ENCODE measurements at regions not wholly inside any gene's neighbourhood (a gene's known extent, or its start where the extent isn't known, plus 50 kb on each side); places are given as distances from the start of the nearest gene placed in this dataset.
"Not testable (repeated sequence)": the region's sequence is repeated elsewhere in the genome, so short reads cannot be mapped to it uniquely, and the experiment has no call there.

DNA sequence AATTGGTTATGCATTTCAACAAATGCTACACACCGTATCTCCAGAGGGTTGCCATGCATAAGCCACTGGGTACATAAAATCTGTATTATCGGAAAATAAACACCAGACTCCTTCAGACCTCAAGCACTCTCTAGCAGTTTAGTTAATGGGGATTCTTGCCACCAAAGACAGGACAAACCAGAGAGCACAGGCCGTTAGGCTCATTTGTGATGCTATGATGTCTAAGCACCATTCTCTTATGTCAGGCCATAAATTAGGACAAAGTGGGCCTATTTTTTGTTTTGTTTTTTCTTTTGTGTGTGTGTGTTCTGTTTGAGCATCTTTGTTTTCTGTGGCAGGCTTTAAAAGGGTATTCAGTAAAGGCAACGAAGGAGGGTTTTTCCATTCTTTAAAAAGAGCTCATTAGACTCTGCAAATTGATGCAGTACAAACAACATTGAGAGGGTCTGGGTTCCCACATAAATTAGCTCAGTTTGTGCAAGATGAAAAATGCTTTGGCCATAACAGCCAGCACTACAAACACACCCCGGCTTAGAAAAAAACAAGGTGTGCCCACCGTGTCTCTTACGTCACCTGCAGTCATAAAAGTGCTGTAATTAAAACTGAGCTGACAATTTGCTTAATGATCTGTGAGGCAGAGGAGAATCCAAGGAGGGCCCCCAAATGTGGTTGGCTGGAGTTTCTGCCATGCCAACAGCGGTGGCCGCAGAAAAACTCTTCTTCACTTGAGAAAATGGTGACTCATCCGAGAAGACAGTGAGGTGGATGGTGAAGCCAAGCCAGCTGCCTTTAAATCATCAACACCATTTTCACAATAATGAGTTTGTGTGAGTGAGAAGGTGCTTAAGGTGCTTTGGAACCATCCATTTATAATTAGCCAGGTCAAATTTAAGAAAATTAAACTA is 297.9 kb downstream of the GATA3 start:
- no peak for DNase-seq

- DNase-seq, result no peak
Observed at GRCh38 chr10:8356283-8356682, 301.8 kb downstream of the GATA3 start.

DNA sequence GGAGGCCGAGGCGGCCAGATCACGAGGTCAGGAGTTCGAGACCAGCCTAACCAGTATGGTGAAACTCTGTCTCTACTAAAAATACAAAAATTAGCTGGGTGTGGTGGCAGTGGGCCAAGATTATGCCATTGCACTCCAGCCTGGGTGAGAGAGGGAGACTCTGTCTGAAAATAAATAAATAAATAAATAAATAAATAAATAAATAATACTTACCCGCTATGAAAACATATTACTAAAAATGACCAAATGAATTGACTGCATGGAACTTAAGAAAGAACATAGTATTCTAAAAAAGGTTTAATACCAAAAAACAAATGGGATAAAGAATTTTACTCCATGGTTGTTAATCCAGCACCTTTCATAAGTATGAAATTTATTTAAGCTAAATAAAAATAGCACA is 305.0 kb downstream of the GATA3 start:
- no peak for DNase-seq

DNA sequence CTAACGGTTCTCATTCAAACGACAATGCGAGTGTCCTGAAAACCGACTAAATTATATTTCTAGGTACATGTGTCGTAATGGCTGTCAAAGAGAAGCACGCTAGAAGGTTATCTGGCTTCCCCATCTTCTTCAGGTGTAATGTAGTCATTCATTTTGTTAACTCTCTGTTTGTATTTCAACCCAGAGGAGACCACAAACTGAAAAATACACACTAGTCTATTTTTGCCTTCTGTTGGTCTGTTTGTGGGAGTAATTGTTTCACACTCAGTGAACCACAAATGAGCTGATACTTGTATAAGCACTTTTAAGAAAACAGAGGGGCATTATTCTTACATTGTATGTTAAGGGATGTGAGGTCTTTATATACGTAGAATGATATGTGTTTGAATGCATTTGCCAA is 305.9 kb downstream of the GATA3 start:
- DNase-seq, result no peak

GRCh38 chr10:8360814-8361509 is 306.5 kb downstream of the GATA3 start:
- DNase-seq, result no peak

DNA sequence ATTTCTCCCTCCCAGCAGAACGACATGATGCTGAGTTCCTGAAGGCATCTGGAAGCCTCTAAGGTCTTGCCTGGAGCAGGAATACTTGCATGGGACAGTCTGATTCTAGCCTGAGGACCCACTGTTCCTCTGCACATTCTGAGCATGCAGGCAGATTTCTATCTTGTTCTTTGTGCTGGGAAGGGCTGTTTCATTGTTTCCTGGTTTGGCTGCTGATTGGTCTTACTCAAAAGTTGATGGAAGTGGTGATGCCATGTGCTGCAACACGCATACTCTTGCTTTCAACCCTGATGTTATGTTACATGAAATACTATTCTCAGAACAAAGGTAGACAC is 307.0 kb downstream of the GATA3 start:
- DNase-seq, result no peak

GRCh38 chr10:8365935-8366911 is 311.7 kb downstream of the GATA3 start:
- DNase-seq, result no peak

DNA sequence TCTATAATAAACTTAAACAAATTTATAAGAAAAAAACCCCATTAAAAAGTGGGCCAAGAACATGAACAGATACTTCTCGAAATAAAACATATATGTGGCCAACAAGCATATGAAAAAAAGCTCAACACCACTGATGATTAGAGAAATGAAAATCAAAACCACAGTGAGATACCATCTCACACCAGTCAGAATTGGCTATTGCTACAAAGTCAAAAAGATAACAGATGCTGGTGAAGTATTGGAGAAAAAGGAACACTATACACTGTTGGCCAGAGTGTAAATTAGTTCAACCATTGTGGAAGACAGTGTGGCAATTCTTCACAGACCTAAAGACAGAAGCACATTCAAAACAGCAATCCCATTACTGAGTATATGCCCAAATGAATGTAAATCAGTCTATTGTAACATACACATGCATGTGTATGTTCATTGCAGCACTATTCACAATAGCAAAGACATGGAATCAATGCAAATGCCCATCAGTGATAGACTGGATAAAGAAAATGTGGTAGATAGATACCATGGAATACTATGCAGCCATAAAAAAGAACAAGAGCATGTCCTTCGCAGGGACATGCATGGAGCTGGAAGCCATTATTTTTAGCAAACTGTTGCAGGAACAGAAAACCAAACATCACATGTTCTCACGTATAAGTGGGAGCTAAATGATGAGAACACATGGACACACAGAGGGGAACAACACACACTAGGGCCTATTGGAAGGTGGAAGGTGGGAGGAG is 313.4 kb downstream of the GATA3 start:
- DNase-seq, result not testable (repeated sequence)

GRCh38 chr10:8369666-8370065 is 315.2 kb downstream of the GATA3 start:
- DNase-seq, result no peak

DNA sequence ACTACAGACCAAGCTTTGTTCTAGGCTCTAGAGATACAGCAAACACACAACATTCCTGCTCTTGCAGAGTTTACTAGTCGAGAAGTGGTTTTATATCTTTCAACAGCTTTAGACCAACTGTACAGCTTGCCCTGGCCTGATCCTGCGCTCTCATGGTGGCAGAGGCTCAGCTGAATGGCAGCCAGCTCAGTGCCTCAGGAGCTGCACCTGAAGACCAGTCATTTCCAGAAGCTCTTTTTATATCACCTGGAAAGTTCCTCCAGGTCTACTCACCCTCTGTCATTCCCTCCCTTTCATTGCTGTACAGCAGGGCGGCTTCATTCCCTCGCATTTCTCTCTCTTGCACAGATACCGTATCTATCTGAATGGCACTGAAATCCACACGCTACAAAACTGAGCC is 319.8 kb downstream of the GATA3 start:
- no peak for DNase-seq

GRCh38 chr10:8375137-8375536 is 320.6 kb downstream of the GATA3 start:
- DNase-seq, result no peak

- no peak for DNase-seq
Observed at GRCh38 chr10:8378198-8378983, 323.9 kb downstream of the GATA3 start.

DNA sequence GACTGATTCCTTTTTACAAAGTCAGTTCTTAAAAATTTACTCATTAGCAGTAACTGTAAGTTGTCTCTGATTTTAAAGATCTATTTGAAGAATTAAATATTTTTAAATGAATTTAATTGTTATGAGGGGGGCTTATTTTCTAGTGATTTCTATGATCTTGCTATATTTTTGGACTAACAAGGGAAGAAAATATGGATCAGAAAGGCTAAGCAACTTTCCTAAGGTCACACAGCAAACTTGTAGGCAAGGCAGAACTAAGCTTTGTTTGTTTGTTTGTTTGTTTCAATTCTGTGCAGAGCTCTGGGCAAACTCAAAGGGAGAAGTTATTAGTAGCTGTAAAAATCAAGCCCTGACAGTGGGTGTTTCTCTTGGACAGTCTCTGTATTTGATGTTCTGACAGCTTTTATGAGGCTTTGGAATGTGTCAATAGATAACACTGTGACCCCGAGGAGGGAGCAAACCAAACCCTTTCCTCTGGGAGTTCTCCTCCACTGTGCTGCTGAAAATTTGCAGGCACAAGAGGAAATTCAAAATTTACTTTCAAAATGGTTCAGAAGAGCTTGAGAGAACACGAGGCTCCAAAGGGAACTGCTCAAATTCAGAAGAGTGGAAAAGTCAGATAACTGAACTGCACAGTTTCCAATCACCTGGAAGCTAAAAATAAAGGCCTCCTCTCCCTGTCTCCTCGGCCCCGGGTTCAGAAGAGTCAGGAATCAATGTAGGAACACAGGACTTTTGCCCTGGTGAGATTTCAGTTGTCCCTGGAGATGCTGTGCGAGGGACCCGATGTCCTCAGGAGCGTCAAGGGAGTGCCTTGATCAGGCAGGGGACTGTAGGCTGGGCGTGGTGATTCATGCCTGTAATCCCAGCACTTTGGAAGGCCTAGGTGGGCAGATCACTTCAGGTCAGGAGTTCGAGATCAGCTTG is 325.7 kb downstream of the GATA3 start:
- DNase-seq, result no peak

- DNase-seq, result no peak
Observed at GRCh38 chr10:8380833-8381496, 326.5 kb downstream of the GATA3 start.

DNA sequence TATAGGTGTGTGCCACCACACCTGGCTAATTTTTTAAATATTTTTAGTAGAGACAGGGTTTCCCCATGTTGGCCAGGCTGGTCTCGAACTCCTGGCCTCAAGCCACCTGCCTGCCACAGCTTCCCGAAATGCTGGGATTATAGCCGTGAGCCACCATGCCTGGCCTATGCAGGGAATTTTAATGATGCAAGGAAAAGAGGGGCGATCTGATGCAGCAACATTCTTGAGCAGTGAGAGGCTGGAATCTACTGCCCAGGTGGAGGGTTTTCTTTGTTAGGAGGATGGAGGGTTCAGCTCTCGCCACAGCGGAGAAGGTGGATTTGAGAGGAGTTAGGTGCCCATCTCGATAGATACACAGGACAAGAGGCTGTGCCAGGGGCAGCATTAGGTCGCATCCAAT is 332.3 kb downstream of the GATA3 start:
- DNase-seq, result no peak

GRCh38 chr10:8389630-8390029 is 335.1 kb downstream of the GATA3 start:
- DNase-seq, result no peak

DNA sequence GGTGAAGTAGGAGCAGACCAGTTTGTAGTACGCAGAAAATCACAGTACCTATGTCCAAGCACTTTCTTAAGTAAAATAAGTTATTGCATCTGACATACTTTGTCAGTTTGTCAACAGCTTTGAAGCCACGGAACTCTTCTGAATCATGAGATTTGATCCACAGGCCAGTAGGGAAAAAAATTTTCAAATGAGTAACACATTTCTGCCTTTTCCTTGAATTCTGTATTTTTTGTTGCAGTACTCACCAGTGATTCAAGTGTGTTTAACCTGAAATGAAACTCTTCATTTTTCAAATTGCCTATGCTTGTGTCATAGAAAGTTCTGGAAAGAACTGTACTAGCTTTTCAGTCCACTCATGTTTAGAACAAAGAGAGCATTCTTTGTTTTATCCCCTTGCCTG is 337.7 kb downstream of the GATA3 start:
- no peak for DNase-seq

GRCh38 chr10:8393531-8393930 is 339.0 kb downstream of the GATA3 start:
- no peak for DNase-seq

DNA sequence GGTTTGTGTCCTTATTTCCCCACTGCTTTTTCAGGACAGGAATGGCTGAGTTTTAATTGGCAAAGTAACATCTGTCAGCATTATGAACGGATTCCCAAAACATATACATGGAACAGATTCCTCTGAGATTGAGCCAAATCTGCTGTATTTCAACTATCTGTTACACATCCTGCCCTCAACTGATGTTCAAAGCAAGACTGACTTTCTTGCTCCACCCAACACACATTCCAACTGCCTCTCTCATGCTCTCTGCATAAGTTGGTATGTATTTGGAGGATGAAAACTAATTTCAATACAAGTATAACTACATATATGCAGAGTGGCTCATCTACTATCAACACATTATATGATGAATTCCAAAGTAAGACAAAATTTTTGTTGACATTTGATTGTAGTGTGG is 342.2 kb downstream of the GATA3 start:
- no peak for DNase-seq

- DNase-seq, result no peak
Observed at GRCh38 chr10:8398771-8399170, 344.3 kb downstream of the GATA3 start.

Data from hematopoietic multipotent progenitor cell treated with erythropoietin and hydrocortisone succinate and interleukin-3 and kit ligand, for 8 days (in vitro differentiated cells).